ENCODE measurements at regions not wholly inside any gene's neighbourhood (a gene's known extent, or its start where the extent isn't known, plus 50 kb on each side); places are given as distances from the start of the nearest gene placed in this dataset.

DNA sequence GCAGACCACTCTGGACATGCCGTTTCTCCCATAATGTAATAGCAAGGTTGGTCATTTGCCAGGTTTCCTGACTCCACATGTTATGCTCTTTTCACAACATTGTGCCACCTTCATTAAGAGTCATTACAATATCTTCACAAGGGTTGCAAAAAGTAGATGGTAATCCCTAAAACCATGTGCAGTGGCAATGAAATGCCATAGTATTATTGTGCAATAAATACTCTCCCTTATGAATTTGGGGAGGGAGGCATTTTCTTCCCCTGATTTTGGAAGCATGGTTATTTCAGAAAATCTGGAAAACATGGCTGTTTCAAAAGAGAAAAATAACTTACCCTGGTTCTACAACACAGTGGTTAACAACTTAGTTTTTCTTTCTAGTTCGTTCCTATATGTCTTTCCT is 75.1 kb downstream of the BLTP1 start:
- TF ChIP-seq POLR2AphosphoS5 (IDR thresholded peaks at IDR 0.05) (no peak), RAD21 (conservative IDR thresholded peaks at IDR 0.05) (no peak), EZH2 (IDR thresholded peaks at IDR 0.05; ENCODE audit: borderline replicate concordance, insufficient read depth, low read length, poor library complexity, severe bottlenecking) (no peak), TAF1 (IDR thresholded peaks at IDR 0.05; ENCODE audit: low read depth) (no peak), EP300 (conservative IDR thresholded peaks at IDR 0.05; ENCODE audit: poor library complexity, severe bottlenecking) (no peak), MXI1 (conservative IDR thresholded peaks at IDR 0.05; ENCODE audit: poor library complexity, severe bottlenecking) (no peak)
- TF ChIP-seq, protein P1, sequence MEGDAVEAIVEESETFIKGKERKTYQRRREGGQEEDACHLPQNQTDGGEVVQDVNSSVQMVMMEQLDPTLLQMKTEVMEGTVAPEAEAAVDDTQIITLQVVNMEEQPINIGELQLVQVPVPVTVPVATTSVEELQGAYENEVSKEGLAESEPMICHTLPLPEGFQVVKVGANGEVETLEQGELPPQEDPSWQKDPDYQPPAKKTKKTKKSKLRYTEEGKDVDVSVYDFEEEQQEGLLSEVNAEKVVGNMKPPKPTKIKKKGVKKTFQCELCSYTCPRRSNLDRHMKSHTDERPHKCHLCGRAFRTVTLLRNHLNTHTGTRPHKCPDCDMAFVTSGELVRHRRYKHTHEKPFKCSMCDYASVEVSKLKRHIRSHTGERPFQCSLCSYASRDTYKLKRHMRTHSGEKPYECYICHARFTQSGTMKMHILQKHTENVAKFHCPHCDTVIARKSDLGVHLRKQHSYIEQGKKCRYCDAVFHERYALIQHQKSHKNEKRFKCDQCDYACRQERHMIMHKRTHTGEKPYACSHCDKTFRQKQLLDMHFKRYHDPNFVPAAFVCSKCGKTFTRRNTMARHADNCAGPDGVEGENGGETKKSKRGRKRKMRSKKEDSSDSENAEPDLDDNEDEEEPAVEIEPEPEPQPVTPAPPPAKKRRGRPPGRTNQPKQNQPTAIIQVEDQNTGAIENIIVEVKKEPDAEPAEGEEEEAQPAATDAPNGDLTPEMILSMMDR (IDR thresholded peaks at IDR 0.05; ENCODE audit: poor library complexity, severe bottlenecking) = no peak
- TF ChIP-seq, protein P2, sequence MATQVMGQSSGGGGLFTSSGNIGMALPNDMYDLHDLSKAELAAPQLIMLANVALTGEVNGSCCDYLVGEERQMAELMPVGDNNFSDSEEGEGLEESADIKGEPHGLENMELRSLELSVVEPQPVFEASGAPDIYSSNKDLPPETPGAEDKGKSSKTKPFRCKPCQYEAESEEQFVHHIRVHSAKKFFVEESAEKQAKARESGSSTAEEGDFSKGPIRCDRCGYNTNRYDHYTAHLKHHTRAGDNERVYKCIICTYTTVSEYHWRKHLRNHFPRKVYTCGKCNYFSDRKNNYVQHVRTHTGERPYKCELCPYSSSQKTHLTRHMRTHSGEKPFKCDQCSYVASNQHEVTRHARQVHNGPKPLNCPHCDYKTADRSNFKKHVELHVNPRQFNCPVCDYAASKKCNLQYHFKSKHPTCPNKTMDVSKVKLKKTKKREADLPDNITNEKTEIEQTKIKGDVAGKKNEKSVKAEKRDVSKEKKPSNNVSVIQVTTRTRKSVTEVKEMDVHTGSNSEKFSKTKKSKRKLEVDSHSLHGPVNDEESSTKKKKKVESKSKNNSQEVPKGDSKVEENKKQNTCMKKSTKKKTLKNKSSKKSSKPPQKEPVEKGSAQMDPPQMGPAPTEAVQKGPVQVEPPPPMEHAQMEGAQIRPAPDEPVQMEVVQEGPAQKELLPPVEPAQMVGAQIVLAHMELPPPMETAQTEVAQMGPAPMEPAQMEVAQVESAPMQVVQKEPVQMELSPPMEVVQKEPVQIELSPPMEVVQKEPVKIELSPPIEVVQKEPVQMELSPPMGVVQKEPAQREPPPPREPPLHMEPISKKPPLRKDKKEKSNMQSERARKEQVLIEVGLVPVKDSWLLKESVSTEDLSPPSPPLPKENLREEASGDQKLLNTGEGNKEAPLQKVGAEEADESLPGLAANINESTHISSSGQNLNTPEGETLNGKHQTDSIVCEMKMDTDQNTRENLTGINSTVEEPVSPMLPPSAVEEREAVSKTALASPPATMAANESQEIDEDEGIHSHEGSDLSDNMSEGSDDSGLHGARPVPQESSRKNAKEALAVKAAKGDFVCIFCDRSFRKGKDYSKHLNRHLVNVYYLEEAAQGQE (IDR thresholded peaks at IDR 0.05; ENCODE audit: borderline replicate concordance) = no peak

All from neural cell (in vitro differentiated cells).